Progenitor cell of endocrine pancreas (in vitro differentiated cells): ENCODE measurements at regions not wholly inside any gene's neighbourhood (a gene's known extent, or its start where the extent isn't known, plus 50 kb on each side); places are given as distances from the start of the nearest gene placed in this dataset.

Experiments used
- DNase-seq: peaks from one replicate; pipeline ENCODE4 v3.0.0; 2021; ENCODE audit warnings: low spot score; ENCODE audit not compliant: unreplicated experiment
- H3K27ac Mint-ChIP-seq: 2 replicates; pipeline ENCODE4 v1.8.0; 2021; ENCODE audit warnings: mild to moderate bottlenecking, moderate library complexity, mixed read lengths
- H3K27me3 Mint-ChIP-seq: 2 replicates; pipeline ENCODE4 v1.8.0; 2021; ENCODE audit warnings: mixed read lengths
- H3K36me3 Mint-ChIP-seq: 2 replicates; pipeline ENCODE4 v1.8.0; 2022; ENCODE audit warnings: mixed read lengths; ENCODE audit not compliant: insufficient read depth
- H3K4me1 Mint-ChIP-seq: 2 replicates; pipeline ENCODE4 v1.8.0; 2021; ENCODE audit warnings: low read depth, mixed read lengths
- H3K4me3 Mint-ChIP-seq: 2 replicates; pipeline ENCODE4 v1.8.0; 2021; ENCODE audit warnings: low read depth, mild to moderate bottlenecking, moderate library complexity, mixed read lengths
- H3K9me3 Mint-ChIP-seq: 2 replicates; pipeline ENCODE4 v1.8.0; 2021; ENCODE audit warnings: low read depth, mixed read lengths
- CTCF ChIP-seq: fragments of 200-600 bp; sonication (generic); IDR thresholded peaks from one replicate; pipeline ENCODE4 v1.5.0; 2021; ENCODE audit warnings: antibody characterized with exemption, mild to moderate bottlenecking; ENCODE audit not compliant: unreplicated experiment

GRCh38 chr11:112753706-112754105, 207.5 kb upstream of the NCAM1 start:
- DNase-seq, result no peak
- TF ChIP-seq CTCF, result no peak
- Mint-ChIP-seq H3K27ac (no peak overlapping the region), H3K4me1 (peaks cover 14% of the 10 kb centered on the region), H3K4me3 (no peak overlapping the region), H3K27me3 (no peaks in the 10 kb centered on the region), H3K9me3 (no peaks in the 10 kb centered on the region), H3K36me3 (no peaks in the 10 kb centered on the region)

GRCh38 chr11:112759418-112759817, 201.8 kb upstream of the NCAM1 start:
- TF ChIP-seq CTCF, result no peak
- Mint-ChIP-seq H3K9me3 (no peaks in the 10 kb centered on the region), H3K27ac (no peak overlapping the region), H3K27me3 (no peaks in the 10 kb centered on the region), H3K36me3 (no peaks in the 10 kb centered on the region), H3K4me3 (no peak overlapping the region), H3K4me1 (peaks cover 3% of the 10 kb centered on the region)
- DNase-seq, result no peak

- Mint-ChIP-seq H3K4me3 (no peak overlapping the region), H3K4me1 (peaks cover 3% of the 10 kb centered on the region), H3K27ac (no peak overlapping the region), H3K36me3 (no peaks in the 10 kb centered on the region), H3K27me3 (peaks cover 3% of the 10 kb centered on the region), H3K9me3 (no peaks in the 10 kb centered on the region)
- no peak for DNase-seq
- no peak for TF ChIP-seq CTCF
Observed at GRCh38 chr11:112760396-112761059, 200.7 kb upstream of the NCAM1 start.

GRCh38 chr11:112761911-112762706, 199.1 kb upstream of the NCAM1 start:
- Mint-ChIP-seq H3K27me3 (peaks cover 3% of the 10 kb centered on the region), H3K4me3 (no peak overlapping the region), H3K4me1 (peaks cover 3% of the 10 kb centered on the region), H3K9me3 (no peaks in the 10 kb centered on the region), H3K36me3 (no peaks in the 10 kb centered on the region), H3K27ac (no peak overlapping the region)
- no peak for DNase-seq
- TF ChIP-seq CTCF, result no peak

GRCh38 chr11:112762707-112763090, 198.5 kb upstream of the NCAM1 start:
- peaks cover 3% of the 10 kb centered on the region for H3K27me3 Mint-ChIP-seq
- no peaks in the 10 kb centered on the region for H3K9me3 Mint-ChIP-seq
- no peak for DNase-seq
- H3K4me3 Mint-ChIP-seq, result no peak overlapping the region
- H3K4me1 Mint-ChIP-seq, result no peaks in the 10 kb centered on the region
- TF ChIP-seq CTCF, result no peak
- H3K36me3 Mint-ChIP-seq, result no peaks in the 10 kb centered on the region
- no peak overlapping the region for H3K27ac Mint-ChIP-seq
